Nephron (organoid): ENCODE measurements at regions not wholly inside any gene's neighbourhood (a gene's known extent, or its start where the extent isn't known, plus 50 kb on each side); places are given as distances from the start of the nearest gene placed in this dataset.
A peak's percentile ranks its signal among the peaks of the same experiment; 100 is the strongest.

Source experiments
- H3K27ac Mint-ChIP-seq, 3 experiments: 2 replicates each; pipeline ENCODE4 v1.8.0; 2020; ENCODE audit warnings: mixed read lengths in 3 of 3, mild to moderate bottlenecking in 2 of 3, moderate library complexity in 1 of 3
- H3K27me3 Mint-ChIP-seq: 2 replicates; pipeline ENCODE4 v1.8.0; 2021; ENCODE audit warnings: low read depth, mild to moderate bottlenecking, moderate library complexity, mixed read lengths
- H3K36me3 Mint-ChIP-seq: 2 replicates; pipeline ENCODE4 v1.8.0; 2020; ENCODE audit warnings: low read depth, mixed read lengths
- H3K4me1 Mint-ChIP-seq: 2 replicates; pipeline ENCODE4 v1.8.0; 2020; ENCODE audit warnings: mixed read lengths
- H3K4me3 Mint-ChIP-seq, 3 experiments: 2 replicates each; pipeline ENCODE4 v1.8.0; 2020; ENCODE audit warnings: mild to moderate bottlenecking in 3 of 3, mixed read lengths in 3 of 3, moderate library complexity in 2 of 3
- H3K9me3 Mint-ChIP-seq: 2 replicates; pipeline ENCODE4 v1.8.0; 2020; ENCODE audit warnings: mixed read lengths
- CTCF ChIP-seq, 3 experiments: fragments of 200-600 bp; sonication (generic); IDR thresholded peaks; one replicate each; pipeline ENCODE4 v1.5.0; 2021; ENCODE audit warnings: antibody characterized with exemption in 3 of 3; ENCODE audit not compliant: unreplicated experiment in 3 of 3

GRCh38 chr10:10911035-10911434 is 106.6 kb upstream of the CELF2 start:
- H3K4me1 Mint-ChIP-seq = peaks cover 35% of the 10 kb centered on the region
- peak overlapping the region; percentile 79 to 92 (median 80) for H3K27ac Mint-ChIP-seq
- H3K4me3 Mint-ChIP-seq = peak overlapping the region; percentile 41 to 59 (median 58)
- TF ChIP-seq CTCF (IDR thresholded peaks at IDR 0.05; ENCODE audit: unreplicated experiment in 3 of 3) = no peak
- no peaks in the 10 kb centered on the region for H3K36me3 Mint-ChIP-seq
- H3K27me3 Mint-ChIP-seq = no peaks in the 10 kb centered on the region
- no peaks in the 10 kb centered on the region for H3K9me3 Mint-ChIP-seq

GRCh38 chr10:10911471-10911921 is 106.2 kb upstream of the CELF2 start:
- no peaks in the 10 kb centered on the region for H3K27me3 Mint-ChIP-seq
- no peak for TF ChIP-seq CTCF (IDR thresholded peaks at IDR 0.05; ENCODE audit: unreplicated experiment in 3 of 3)
- peaks cover 35% of the 10 kb centered on the region for H3K4me1 Mint-ChIP-seq
- H3K9me3 Mint-ChIP-seq = no peaks in the 10 kb centered on the region
- no peaks in the 10 kb centered on the region for H3K36me3 Mint-ChIP-seq
- peak overlapping the region; percentile 41 to 59 (median 58) for H3K4me3 Mint-ChIP-seq
- peak overlapping the region; percentile 79 to 92 (median 80) for H3K27ac Mint-ChIP-seq

GRCh38 chr10:10914144-10914543 is 103.5 kb upstream of the CELF2 start:
- peak overlapping the region in 1 of 3 experiments; percentile 72 for H3K27ac Mint-ChIP-seq
- peaks cover 35% of the 10 kb centered on the region for H3K4me1 Mint-ChIP-seq
- H3K36me3 Mint-ChIP-seq = no peaks in the 10 kb centered on the region
- H3K9me3 Mint-ChIP-seq = no peaks in the 10 kb centered on the region
- H3K4me3 Mint-ChIP-seq = no peak overlapping the region
- TF ChIP-seq CTCF (IDR thresholded peaks at IDR 0.05; ENCODE audit: unreplicated experiment in 3 of 3) = no peak
- H3K27me3 Mint-ChIP-seq = no peaks in the 10 kb centered on the region

GRCh38 chr10:10915215-10915614 is 102.5 kb upstream of the CELF2 start:
- no peak for TF ChIP-seq CTCF (IDR thresholded peaks at IDR 0.05; ENCODE audit: unreplicated experiment in 3 of 3)
- Mint-ChIP-seq H3K9me3 (no peaks in the 10 kb centered on the region), H3K27me3 (no peaks in the 10 kb centered on the region), H3K36me3 (no peaks in the 10 kb centered on the region), H3K4me1 (peaks cover 35% of the 10 kb centered on the region), H3K27ac (no peak overlapping the region), H3K4me3 (no peak overlapping the region)

- TF ChIP-seq CTCF (IDR thresholded peaks at IDR 0.05; ENCODE audit: unreplicated experiment in 3 of 3) = no peak
- no peaks in the 10 kb centered on the region for H3K36me3 Mint-ChIP-seq
- no peak overlapping the region for H3K4me3 Mint-ChIP-seq
- H3K27ac Mint-ChIP-seq = no peak overlapping the region
- H3K4me1 Mint-ChIP-seq = peaks cover 21% of the 10 kb centered on the region
- peaks cover 5% of the 10 kb centered on the region for H3K27me3 Mint-ChIP-seq
- no peaks in the 10 kb centered on the region for H3K9me3 Mint-ChIP-seq
Measured at GRCh38 chr10:10917031-10917430, 100.6 kb upstream of the CELF2 start.

GRCh38 chr10:10919976-10920375 is 97.7 kb upstream of the CELF2 start:
- Mint-ChIP-seq H3K9me3 (no peaks in the 10 kb centered on the region), H3K4me1 (peaks cover 4% of the 10 kb centered on the region), H3K36me3 (no peaks in the 10 kb centered on the region), H3K27me3 (peaks cover 5% of the 10 kb centered on the region), H3K27ac (no peak overlapping the region), H3K4me3 (no peak overlapping the region)
- TF ChIP-seq CTCF (IDR thresholded peaks at IDR 0.05; ENCODE audit: unreplicated experiment in 3 of 3) = no peak
